Neutrophil (primary cell): ENCODE measurements at regions not wholly inside any gene's neighbourhood (a gene's known extent, or its start where the extent isn't known, plus 50 kb on each side); places are given as distances from the start of the nearest gene placed in this dataset.

ENCODE experiments used
- H3K27ac ChIP-seq: fragments of 200-600 bp; sonication (generic); 2 replicates; pipeline ENCODE4 v1.5.1; 2016; ENCODE audit warnings: mild to moderate bottlenecking, moderate library complexity
- H3K27me3 ChIP-seq: fragments of 200-600 bp; sonication (generic); 2 replicates; pipeline ENCODE4 v1.6.0; 2016; ENCODE audit warnings: mild to moderate bottlenecking
- H3K36me3 ChIP-seq: fragments of 200-600 bp; sonication (generic); 2 replicates; pipeline ENCODE4 v1.5.1; 2017
- H3K4me1 ChIP-seq, 2 experiments: fragments of 200-600 bp in 1 of 2; sonication (generic) in 1 of 2; 1 replicate in 1 of 2; 2 replicates in 1 of 2; pipeline versions ENCODE4 v1.5.1 to v1.6.1; 2013 to 2016; ENCODE audit warnings: low read depth in 1 of 2, low read length in 1 of 2, mild to moderate bottlenecking in 1 of 2, moderate library complexity in 1 of 2; ENCODE audit not compliant: control insufficient read depth in 1 of 2, insufficient read depth in 1 of 2
- H3K4me3 ChIP-seq, 2 experiments: fragments of 200-600 bp in 1 of 2; sonication (generic) in 1 of 2; 1 replicate in 1 of 2; 2 replicates in 1 of 2; pipeline ENCODE4 v1.5.1; 2013 to 2016; ENCODE audit warnings: low read depth in 1 of 2, low read length in 1 of 2, mild to moderate bottlenecking in 1 of 2, moderate library complexity in 1 of 2
- H3K9me3 ChIP-seq: fragments of 200-600 bp; sonication (generic); 2 replicates; pipeline ENCODE4 v1.5.1; 2016
- CTCF ChIP-seq: fragments of 200-600 bp; sonication (generic); IDR thresholded peaks from 2 replicates; pipeline ENCODE4 v1.5.1; 2016; ENCODE audit warnings: antibody characterized with exemption

GRCh38 chr18:56353663-56354260, 284.6 kb downstream of the TXNL1 start:
- no peaks in the 10 kb centered on the region for H3K9me3 ChIP-seq
- no peaks in the 10 kb centered on the region for H3K36me3 ChIP-seq
- TF ChIP-seq CTCF = no peak
- no peak overlapping the region for H3K4me3 ChIP-seq
- H3K4me1 ChIP-seq = no peaks in the 10 kb centered on the region
- no peak overlapping the region for H3K27ac ChIP-seq
- H3K27me3 ChIP-seq = no peaks in the 10 kb centered on the region

- Histone ChIP-seq H3K36me3 (no peaks in the 10 kb centered on the region), H3K4me1 (no peaks in the 10 kb centered on the region), H3K27me3 (no peaks in the 10 kb centered on the region), H3K27ac (no peak overlapping the region), H3K4me3 (no peak overlapping the region), H3K9me3 (no peaks in the 10 kb centered on the region)
- TF ChIP-seq CTCF = no peak
These were observed 286.4 kb downstream of the TXNL1 start for GRCh38 chr18:56351911-56352500.

- Histone ChIP-seq H3K4me3 (no peak overlapping the region), H3K4me1 (no peaks in the 10 kb centered on the region), H3K27ac (no peak overlapping the region), H3K36me3 (no peaks in the 10 kb centered on the region), H3K27me3 (no peaks in the 10 kb centered on the region), H3K9me3 (no peaks in the 10 kb centered on the region)
- no peak for TF ChIP-seq CTCF
These were observed 300.9 kb downstream of the TXNL1 start for GRCh38 chr18:56337507-56337906.

GRCh38 chr18:56333839-56334238, 304.6 kb downstream of the TXNL1 start:
- H3K9me3 ChIP-seq = no peaks in the 10 kb centered on the region
- no peak overlapping the region for H3K27ac ChIP-seq
- TF ChIP-seq CTCF = no peak
- H3K36me3 ChIP-seq = no peaks in the 10 kb centered on the region
- no peak overlapping the region for H3K4me3 ChIP-seq
- H3K27me3 ChIP-seq = no peaks in the 10 kb centered on the region
- no peaks in the 10 kb centered on the region for H3K4me1 ChIP-seq

GRCh38 chr18:56333146-56333545, 305.2 kb downstream of the TXNL1 start:
- H3K4me1 ChIP-seq = no peaks in the 10 kb centered on the region

More at GRCh38 chr18:56333146-56333545, 305.2 kb downstream of the TXNL1 start:
- no peak for TF ChIP-seq CTCF
- Histone ChIP-seq H3K27ac (no peak overlapping the region), H3K4me3 (no peak overlapping the region), H3K27me3 (no peaks in the 10 kb centered on the region), H3K9me3 (no peaks in the 10 kb centered on the region), H3K36me3 (no peaks in the 10 kb centered on the region)
